Panc1 (cell line): ENCODE measurements at regions not wholly inside any gene's neighbourhood (a gene's known extent, or its start where the extent isn't known, plus 50 kb on each side); places are given as distances from the start of the nearest gene placed in this dataset.

Experiments
- ATAC-seq: fragments of 200-7000 bp; cut with Tn5 transposase; 2 replicates; pipeline ENCODE4 v1.9.1; 2020; ENCODE audit warnings: mild to moderate bottlenecking, moderate library complexity
- BruUV-seq: library from RNA; stranded (reverse); fragments of 400-500 nt; replicated peaks from 2 replicates; lab custom pipeline; 2021; lab: Mats Ljungman, UMichigan
- CTCF ChIA-PET: fragments of 300-600 bp; sonication (Branson Sonifier 250); formaldehyde crosslinking; loops from one replicate; lab custom pipeline; 2022; ENCODE audit warnings: antibody characterized with exemption; lab: Charles Lee
- POLR2A ChIA-PET: fragments of 300-600 bp; sonication (Branson Sonifier 250); formaldehyde crosslinking; loops from one replicate; lab custom pipeline; 2022; ENCODE audit warnings: antibody characterized with exemption; lab: Charles Lee
- DNase-seq: peaks from one replicate; pipeline ENCODE4 v3.0.0-alpha.2; 2010; ENCODE audit warnings: low read depth, low spot score
- H3K27ac ChIP-seq: 2 replicates; pipeline ENCODE4 v1.5.1; 2011; ENCODE audit warnings: mild to moderate bottlenecking, low read length, inconsistent platforms
- H3K27me3 ChIP-seq: fragments of 200-500 bp; sonication (Bioruptor generic); 2 replicates; pipeline ENCODE4 v1.6.0; 2014; ENCODE audit warnings: low read length, inconsistent platforms; ENCODE audit not compliant: control insufficient read depth, insufficient read depth
- H3K36me3 ChIP-seq: fragments of 200-500 bp; sonication (Bioruptor generic); 2 replicates; pipeline ENCODE4 v1.5.1; 2014; ENCODE audit warnings: inconsistent platforms, mild to moderate bottlenecking, low read length, moderate library complexity; ENCODE audit not compliant: control insufficient read depth, insufficient read depth
- H3K4me1 ChIP-seq: 2 replicates; pipeline ENCODE4 v1.5.1; 2011; ENCODE audit warnings: inconsistent platforms, mild to moderate bottlenecking, low read length, moderate library complexity; ENCODE audit not compliant: control insufficient read depth, insufficient read depth
- H3K4me3 ChIP-seq, 2 experiments: 2 replicates each; pipeline ENCODE4 v1.5.1; 2011 to 2012; ENCODE audit warnings: low read depth in 2 of 2, low read length in 2 of 2, mild to moderate bottlenecking in 2 of 2, inconsistent platforms in 1 of 2, moderate library complexity in 1 of 2
- H3K9me3 ChIP-seq: fragments of 200-500 bp; sonication (Bioruptor generic); 2 replicates; pipeline ENCODE4 v1.5.1; 2014; ENCODE audit warnings: low read depth, mild to moderate bottlenecking, inconsistent platforms, low read length, moderate library complexity; ENCODE audit not compliant: control insufficient read depth, insufficient read depth
- CTCF ChIP-seq: fragments of 450-650 bp; IDR thresholded peaks from 2 replicates; pipeline ENCODE4 v1.5.1; 2017; ENCODE audit warnings: mild to moderate bottlenecking
- POLR2AphosphoS5 ChIP-seq: IDR thresholded peaks from 2 replicates; pipeline ENCODE4 v1.6.1; 2012; ENCODE audit warnings: mild to moderate bottlenecking, low read depth, low read length, moderate library complexity
- REST ChIP-seq, 2 experiments: IDR thresholded peaks; 2 replicates each; pipeline ENCODE4 v1.6.1; 2011 to 2012; ENCODE audit warnings: low read depth in 2 of 2, control low read depth in 1 of 2, low read length in 1 of 2, mild to moderate bottlenecking in 1 of 2, moderate library complexity in 1 of 2; ENCODE audit not compliant: insufficient read depth in 1 of 2
- SIN3A ChIP-seq: IDR thresholded peaks from 2 replicates; pipeline ENCODE4 v1.6.1; 2012; ENCODE audit warnings: low read depth, mild to moderate bottlenecking, low read length, moderate library complexity, borderline replicate concordance; ENCODE audit not compliant: insufficient read depth
- TCF7L2 ChIP-seq: IDR thresholded peaks from 2 replicates; pipeline ENCODE4 v1.6.1; 2011; ENCODE audit warnings: mild to moderate bottlenecking, low read depth, low read length, inconsistent platforms
- in situ Hi-C: cut with HindIII; loops from 2 replicates; pipeline ENCODE4 v1.10.0; 2016; ENCODE audit warnings: low sequenced_read_pairs, low pct_unique_long_range_greater_than_20kb
- intact Hi-C: fragments of 100-400 bp; cut with micrococcal nuclease; formaldehyde crosslinking; loops from one replicate; pipeline ENCODE4 v1.10.0; 2022; ENCODE audit not compliant: unreplicated experiment

- in situ Hi-C loops (no loop called here), intact Hi-C loops (no loop called here)
- Histone ChIP-seq H3K27ac (no peak overlapping the region), H3K4me3 (no peak overlapping the region), H3K9me3 (no peaks in the 10 kb centered on the region; the same call in 1 of the 2 replicates), H3K4me1 (no peaks in the 10 kb centered on the region), H3K36me3 (no peaks in the 10 kb centered on the region), H3K27me3 (peaks cover 43% of the 10 kb centered on the region)
- no peak for DNase-seq
- ChIA-PET POLR2A (no interaction called here), CTCF (interaction anchor here (0.8 kb wide), 1 partner anchor 9 kb away, joined by 7 read pairs; no protein-coding TSS in a partner anchor)
- ATAC-seq, result no peak
- no TSS peak for BruUV-seq
- no peak for TF ChIP-seq SIN3A
- no peak for TF ChIP-seq TCF7L2
- no peak for TF ChIP-seq REST (IDR thresholded peaks at IDR 0.05; ENCODE audit: insufficient read depth in 1 of 2, low read depth in 2 of 2, low read length in 1 of 2)
- TF ChIP-seq POLR2AphosphoS5, result no peak
- TF ChIP-seq CTCF, result no peak
Observed at GRCh38 chr6:110048221-110048875, 70.2 kb downstream of the GPR6 start.

DNA sequence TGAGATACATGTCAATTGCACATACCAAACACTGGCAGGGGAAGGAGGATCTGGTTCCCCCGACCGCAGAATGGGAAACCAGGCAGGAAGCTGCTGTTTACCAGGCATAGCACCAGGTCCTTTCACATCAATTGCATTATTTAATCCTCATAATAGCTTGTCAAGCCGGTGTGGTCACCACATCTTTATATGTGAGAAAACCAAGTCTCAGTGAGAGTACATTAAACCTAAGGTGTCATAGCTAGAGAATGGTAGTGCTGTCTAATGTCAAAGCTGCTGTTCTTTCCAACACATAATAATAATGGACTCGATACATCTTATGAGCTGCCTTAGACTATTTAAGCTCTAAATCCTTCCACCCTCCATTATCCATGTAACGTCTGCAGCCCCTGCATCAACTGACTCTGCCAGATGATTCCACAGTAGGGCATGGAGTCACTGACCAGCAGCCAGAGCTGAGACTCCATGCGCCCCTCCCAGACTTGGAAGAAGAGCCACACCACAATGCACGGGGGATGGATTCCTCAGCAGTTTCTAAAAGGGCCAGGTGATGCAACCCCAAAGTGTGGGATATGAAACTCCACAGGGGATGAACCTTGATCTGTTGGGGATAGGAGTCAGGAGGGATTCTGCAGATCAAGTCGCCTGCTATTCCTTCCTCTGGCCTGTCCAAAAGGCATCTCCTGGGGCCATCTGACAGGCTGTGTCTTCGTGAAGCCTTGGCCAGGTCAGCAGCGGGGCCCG is 71.8 kb downstream of the GPR6 start:
- no peak for DNase-seq
- POLR2A ChIA-PET, result no interaction called here

More for the DNA sequence above, 71.8 kb downstream of the GPR6 start:
- Histone ChIP-seq H3K4me3 (no peak overlapping the region), H3K27me3 (peaks cover 45% of the 10 kb centered on the region), H3K27ac (no peak overlapping the region), H3K9me3 (no peaks in the 10 kb centered on the region; the same call in 1 of the 2 replicates), H3K4me1 (no peaks in the 10 kb centered on the region), H3K36me3 (no peaks in the 10 kb centered on the region)
- no peak for ATAC-seq
- no TSS peak for BruUV-seq
- intact Hi-C loops, result loop anchor here (5.0 kb wide), 1 partner anchor 342 kb away; no protein-coding TSS in a partner anchor
- CTCF ChIA-PET, result interaction anchor here (0.5 to 1.5 kb wide), 2 partner anchors 10 to 339 kb away, joined by 4 to 12 read pairs; no protein-coding TSS in a partner anchor
- in situ Hi-C loops, result loop anchor here (25.0 kb wide), 1 partner anchor 338 kb away; no protein-coding TSS in a partner anchor
- TF ChIP-seq POLR2AphosphoS5 (no peak), CTCF (no peak), SIN3A (no peak), REST (IDR thresholded peaks at IDR 0.05; ENCODE audit: insufficient read depth in 1 of 2, low read depth in 2 of 2, low read length in 1 of 2) (no peak), TCF7L2 (no peak)
